BE2C (cell line): ENCODE measurements at regions not wholly inside any gene's neighbourhood (a gene's known extent, or its start where the extent isn't known, plus 50 kb on each side); places are given as distances from the start of the nearest gene placed in this dataset.

Experiments used
- DNase-seq: peaks from one replicate; pipeline ENCODE4 v3.0.0-alpha.2; 2020
- H3K27me3 ChIP-seq: fragments of 250-450 bp; sonication (Bioruptor Pico); 2 replicates; pipeline ENCODE4 v1.5.1; 2020; ENCODE audit warnings: mild to moderate bottlenecking
- H3K36me3 ChIP-seq: fragments of 250-450 bp; sonication (Bioruptor Pico); 2 replicates; pipeline ENCODE4 v1.5.1; 2020; ENCODE audit warnings: mild to moderate bottlenecking
- H3K4me1 ChIP-seq: fragments of 250-450 bp; sonication (Bioruptor Pico); 2 replicates; pipeline ENCODE4 v1.5.1; 2020
- H3K4me3 ChIP-seq: 2 replicates; pipeline ENCODE4 v1.5.1; 2011; ENCODE audit warnings: low read depth, low read length
- H3K9me3 ChIP-seq: fragments of 250-450 bp; sonication (Bioruptor Pico); 2 replicates; pipeline ENCODE4 v1.5.1; 2020
- TF ChIP-seq, protein P1 (sequence below): IDR thresholded peaks from 2 replicates; pipeline ENCODE4 v1.5.1; 2012; ENCODE audit warnings: mild to moderate bottlenecking, low read depth, low read length

DNA sequence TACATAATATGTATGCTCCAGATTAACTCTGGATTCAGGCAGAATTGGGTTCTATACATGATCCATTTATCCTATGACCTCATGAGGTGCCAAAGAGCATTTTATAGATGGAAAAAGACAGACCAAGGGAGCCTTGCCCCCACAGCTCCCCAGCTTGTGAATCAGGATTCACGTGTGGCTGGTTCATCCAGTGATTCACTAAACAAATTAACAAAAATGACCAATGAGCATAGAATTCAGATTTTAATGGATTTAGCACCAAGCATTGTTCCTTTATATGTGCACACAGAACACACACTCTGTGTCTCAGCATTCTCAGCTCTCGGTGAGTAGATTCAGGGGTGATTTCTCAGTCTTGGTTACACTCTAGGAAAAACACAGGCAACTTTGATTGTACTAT, 51.7 kb upstream of the BARHL2 start:
- Histone ChIP-seq H3K4me1 (no peaks in the 10 kb centered on the region), H3K36me3 (no peaks in the 10 kb centered on the region), H3K4me3 (no peak overlapping the region), H3K27me3 (no peaks in the 10 kb centered on the region), H3K9me3 (no peaks in the 10 kb centered on the region)
- TF ChIP-seq, protein P1, sequence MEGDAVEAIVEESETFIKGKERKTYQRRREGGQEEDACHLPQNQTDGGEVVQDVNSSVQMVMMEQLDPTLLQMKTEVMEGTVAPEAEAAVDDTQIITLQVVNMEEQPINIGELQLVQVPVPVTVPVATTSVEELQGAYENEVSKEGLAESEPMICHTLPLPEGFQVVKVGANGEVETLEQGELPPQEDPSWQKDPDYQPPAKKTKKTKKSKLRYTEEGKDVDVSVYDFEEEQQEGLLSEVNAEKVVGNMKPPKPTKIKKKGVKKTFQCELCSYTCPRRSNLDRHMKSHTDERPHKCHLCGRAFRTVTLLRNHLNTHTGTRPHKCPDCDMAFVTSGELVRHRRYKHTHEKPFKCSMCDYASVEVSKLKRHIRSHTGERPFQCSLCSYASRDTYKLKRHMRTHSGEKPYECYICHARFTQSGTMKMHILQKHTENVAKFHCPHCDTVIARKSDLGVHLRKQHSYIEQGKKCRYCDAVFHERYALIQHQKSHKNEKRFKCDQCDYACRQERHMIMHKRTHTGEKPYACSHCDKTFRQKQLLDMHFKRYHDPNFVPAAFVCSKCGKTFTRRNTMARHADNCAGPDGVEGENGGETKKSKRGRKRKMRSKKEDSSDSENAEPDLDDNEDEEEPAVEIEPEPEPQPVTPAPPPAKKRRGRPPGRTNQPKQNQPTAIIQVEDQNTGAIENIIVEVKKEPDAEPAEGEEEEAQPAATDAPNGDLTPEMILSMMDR, result no peak
- no peak for DNase-seq

DNA sequence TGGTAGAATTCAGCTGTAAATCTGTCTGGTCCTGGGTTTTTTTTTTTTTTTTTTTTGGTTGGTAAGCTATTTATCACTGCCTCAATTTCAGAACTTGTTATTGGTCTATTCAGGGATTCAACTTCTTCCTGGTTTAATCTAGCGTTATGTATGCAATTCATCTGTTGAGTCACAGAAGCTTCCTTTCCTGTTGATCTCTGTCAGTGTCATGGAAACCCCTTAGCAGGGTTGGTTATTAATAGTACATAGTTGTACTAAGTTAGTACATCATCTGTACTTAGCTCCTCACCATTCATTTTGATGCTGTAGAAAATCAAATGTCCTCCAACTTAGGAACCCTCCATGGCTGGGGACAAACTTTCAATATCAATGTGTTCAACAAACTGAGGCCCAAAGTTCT, 51.0 kb upstream of the BARHL2 start:
- no peak for DNase-seq
- TF ChIP-seq, protein P1, result no peak
- Histone ChIP-seq H3K4me3 (no peak overlapping the region), H3K9me3 (no peaks in the 10 kb centered on the region), H3K27me3 (no peaks in the 10 kb centered on the region), H3K36me3 (no peaks in the 10 kb centered on the region), H3K4me1 (no peaks in the 10 kb centered on the region)
